Effector memory CD8-positive, alpha-beta T cell (primary cell): ENCODE measurements at regions not wholly inside any gene's neighbourhood (a gene's known extent, or its start where the extent isn't known, plus 50 kb on each side); places are given as distances from the start of the nearest gene placed in this dataset.
"Not testable (repeated sequence)": the region's sequence is repeated elsewhere in the genome, so short reads cannot be mapped to it uniquely, and the experiment has no call there.

ENCODE experiments used
- ATAC-seq: fragments of 150-1000 bp; cut with Tn5 transposase; replicated peaks from 2 replicates; pipeline ENCODE4 v1.10.0; 2021; ENCODE audit warnings: mild to moderate bottlenecking, moderate library complexity
- DNase-seq, 3 experiments: peaks; one replicate each; pipeline ENCODE4 v3.0.0; 2021
- H3K27ac Mint-ChIP-seq, 2 donors: one replicate each; pipeline ENCODE4 v1.8.0; 2022; ENCODE audit warnings: mild to moderate bottlenecking in 2 of 2, mixed read lengths in 2 of 2, moderate library complexity in 2 of 2
- H3K27me3 Mint-ChIP-seq, 2 donors: one replicate each; pipeline ENCODE4 v1.8.0; 2022; ENCODE audit warnings: mixed read lengths in 2 of 2
- H3K36me3 Mint-ChIP-seq: one replicate; pipeline ENCODE4 v1.8.0; 2022; ENCODE audit warnings: mild to moderate bottlenecking, moderate library complexity, mixed read lengths; ENCODE audit not compliant: insufficient read depth
- H3K4me1 Mint-ChIP-seq, 2 donors: one replicate each; pipeline ENCODE4 v1.8.0; 2022; ENCODE audit warnings: low read depth in 2 of 2, mixed read lengths in 2 of 2
- H3K4me3 Mint-ChIP-seq, 2 donors: one replicate each; pipeline ENCODE4 v1.8.0; 2022; ENCODE audit warnings: mild to moderate bottlenecking in 2 of 2, mixed read lengths in 2 of 2, moderate library complexity in 2 of 2
- H3K9me3 Mint-ChIP-seq, 2 donors: one replicate each; pipeline ENCODE4 v1.8.0; 2022; ENCODE audit warnings: mixed read lengths in 2 of 2

GRCh38 chrY:19644889-19645638 is 99.5 kb downstream of the KDM5D start:
- no peaks in the 10 kb centered on the region for H3K9me3 Mint-ChIP-seq
- no peak overlapping the region for H3K4me3 Mint-ChIP-seq
- no peaks in the 10 kb centered on the region for H3K36me3 Mint-ChIP-seq
- no peak overlapping the region for H3K27ac Mint-ChIP-seq
- DNase-seq (no peak), ATAC-seq (no peak)
- H3K27me3 Mint-ChIP-seq = peaks cover 0 to 14% of the 10 kb centered on the region in 2 donors
- H3K4me1 Mint-ChIP-seq = no peaks in the 10 kb centered on the region

GRCh38 chrY:19637651-19638347 is 106.7 kb downstream of the KDM5D start:
- DNase-seq (no peak), ATAC-seq (no peak)
- no peaks in the 10 kb centered on the region for H3K36me3 Mint-ChIP-seq
- H3K4me1 Mint-ChIP-seq = no peaks in the 10 kb centered on the region
- no peaks in the 10 kb centered on the region for H3K27me3 Mint-ChIP-seq
- H3K27ac Mint-ChIP-seq = no peak overlapping the region
- H3K9me3 Mint-ChIP-seq = no peaks in the 10 kb centered on the region
- H3K4me3 Mint-ChIP-seq = no peak overlapping the region

DNA sequence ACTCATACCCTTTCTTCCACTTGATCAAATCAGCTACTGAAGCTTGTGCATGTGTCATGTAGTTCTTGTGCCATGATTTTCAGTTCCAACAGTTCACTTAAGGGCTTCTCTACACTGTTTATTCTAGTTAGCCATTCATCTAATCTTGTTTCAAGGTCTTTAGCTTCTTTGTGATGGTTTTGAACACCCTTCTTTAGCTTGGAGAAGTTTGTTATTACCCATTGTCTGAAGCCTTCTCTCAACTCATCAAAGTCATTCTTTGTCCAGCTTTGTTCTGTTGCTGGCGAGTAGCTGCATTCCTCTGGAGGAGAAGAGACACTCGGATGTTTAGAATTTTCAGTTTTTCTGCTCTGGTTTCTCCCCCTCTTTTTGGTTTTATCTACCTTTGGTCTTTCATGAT is 115.6 kb downstream of the KDM5D start:
- no peaks in the 10 kb centered on the region for H3K4me1 Mint-ChIP-seq
- H3K4me3 Mint-ChIP-seq = no peak overlapping the region
- H3K27me3 Mint-ChIP-seq = peaks cover 0 to 29% of the 10 kb centered on the region in 2 donors
- DNase-seq = no peak
- H3K36me3 Mint-ChIP-seq = no peaks in the 10 kb centered on the region
- no peak overlapping the region for H3K27ac Mint-ChIP-seq
- no peak for ATAC-seq
- H3K9me3 Mint-ChIP-seq = no peaks in the 10 kb centered on the region

- H3K27ac Mint-ChIP-seq = no peak overlapping the region
- no peaks in the 10 kb centered on the region for H3K9me3 Mint-ChIP-seq
- H3K4me3 Mint-ChIP-seq = no peak overlapping the region
Observed at GRCh38 chrY:19622392-19622791, 122.1 kb downstream of the KDM5D start.

GRCh38 chrY:19621756-19622155 is 122.8 kb downstream of the KDM5D start:
- Mint-ChIP-seq H3K27ac (no peak overlapping the region), H3K27me3 (peaks cover 0 to 15% of the 10 kb centered on the region in 2 donors), H3K9me3 (no peaks in the 10 kb centered on the region), H3K4me3 (no peak overlapping the region), H3K36me3 (no peaks in the 10 kb centered on the region), H3K4me1 (no peaks in the 10 kb centered on the region)
- no peak for ATAC-seq
- no peak for DNase-seq

More at GRCh38 chrY:19622392-19622791, 122.1 kb downstream of the KDM5D start:
- Mint-ChIP-seq H3K27me3 (peaks cover 0 to 21% of the 10 kb centered on the region in 2 donors), H3K4me1 (no peaks in the 10 kb centered on the region), H3K36me3 (no peaks in the 10 kb centered on the region)
- ATAC-seq = no peak
- DNase-seq = no peak

- DNase-seq = no peak
- no peak for ATAC-seq
- Mint-ChIP-seq H3K4me3 (no peak overlapping the region), H3K27me3 (no peaks in the 10 kb centered on the region), H3K9me3 (no peaks in the 10 kb centered on the region), H3K27ac (no peak overlapping the region), H3K4me1 (no peaks in the 10 kb centered on the region), H3K36me3 (peaks cover 8% of the 10 kb centered on the region)
Observed at GRCh38 chrY:19601113-19601512, 143.4 kb downstream of the KDM5D start.

DNA sequence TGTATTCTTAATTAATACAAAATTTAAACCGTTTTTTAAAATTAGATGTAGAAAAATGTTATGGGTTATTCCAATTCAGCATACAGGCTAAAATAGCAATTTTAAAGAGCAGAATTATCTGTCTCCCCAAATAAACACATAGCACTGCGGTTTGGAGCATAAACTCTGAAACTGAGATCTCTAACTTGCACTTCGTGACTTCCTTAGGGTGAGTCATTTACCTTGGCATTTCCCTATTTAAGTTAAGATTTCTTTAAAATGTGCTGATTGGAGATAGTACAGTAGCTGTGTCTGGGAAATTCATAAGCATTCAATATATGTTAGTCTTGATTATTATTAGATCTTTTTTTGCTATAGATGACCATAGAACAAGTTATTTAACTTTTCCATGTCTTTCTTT is 143.8 kb downstream of the KDM5D start:
- DNase-seq (no peak), ATAC-seq (no peak)
- Mint-ChIP-seq H3K27ac (no peak overlapping the region), H3K27me3 (no peaks in the 10 kb centered on the region), H3K4me3 (no peak overlapping the region), H3K36me3 (peaks cover 10% of the 10 kb centered on the region), H3K9me3 (no peaks in the 10 kb centered on the region), H3K4me1 (no peaks in the 10 kb centered on the region)

DNA sequence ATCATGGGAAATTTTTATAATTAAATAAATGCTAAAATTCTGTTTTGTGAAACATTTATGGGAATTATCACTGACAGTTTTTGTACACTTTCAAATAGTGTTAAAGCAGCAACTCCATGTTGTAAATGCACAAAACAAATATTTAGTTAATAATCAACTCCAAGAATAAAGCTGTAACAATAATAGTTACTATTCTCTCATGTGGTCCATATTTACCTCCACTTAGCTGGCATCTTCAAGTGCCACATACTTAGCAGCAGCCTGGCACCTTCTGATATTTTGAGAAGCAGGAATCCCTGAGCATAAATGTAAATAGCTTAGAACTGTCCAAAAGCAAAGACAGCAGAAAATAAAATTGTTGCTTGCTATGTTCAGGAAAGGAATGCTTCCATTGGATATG is 154.3 kb downstream of the KDM5D start:
- no peak for ATAC-seq
- peaks cover 36% of the 10 kb centered on the region for H3K36me3 Mint-ChIP-seq
- peaks cover 0 to 20% of the 10 kb centered on the region in 2 donors for H3K4me1 Mint-ChIP-seq
- H3K27me3 Mint-ChIP-seq = no peaks in the 10 kb centered on the region
- H3K9me3 Mint-ChIP-seq = no peaks in the 10 kb centered on the region
- no peak overlapping the region for H3K27ac Mint-ChIP-seq
- H3K4me3 Mint-ChIP-seq = no peak overlapping the region
- no peak for DNase-seq

DNA sequence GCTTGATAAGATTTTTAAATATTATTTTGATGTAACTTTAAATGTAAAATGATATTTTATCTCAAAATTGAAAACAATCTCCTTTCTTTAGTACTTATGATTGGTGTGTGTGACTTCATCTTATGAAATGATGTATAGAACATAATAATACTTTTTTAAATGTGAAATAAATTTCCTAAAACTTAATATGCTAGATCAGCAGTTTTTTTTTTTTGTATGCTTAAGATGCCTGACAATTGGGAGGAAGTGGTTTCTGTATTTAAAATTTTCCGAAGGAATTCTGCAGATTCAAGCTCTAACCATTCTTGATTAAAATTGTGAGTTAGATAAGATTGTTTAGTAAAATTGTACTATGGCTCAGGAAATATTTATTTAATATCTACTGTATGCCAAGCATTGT is 154.9 kb downstream of the KDM5D start:
- Mint-ChIP-seq H3K9me3 (no peaks in the 10 kb centered on the region), H3K27me3 (no peaks in the 10 kb centered on the region), H3K27ac (no peak overlapping the region), H3K4me1 (peaks cover 4 to 25% of the 10 kb centered on the region in 2 donors), H3K36me3 (peaks cover 34% of the 10 kb centered on the region), H3K4me3 (no peak overlapping the region)
- DNase-seq (no peak), ATAC-seq (no peak)

DNA sequence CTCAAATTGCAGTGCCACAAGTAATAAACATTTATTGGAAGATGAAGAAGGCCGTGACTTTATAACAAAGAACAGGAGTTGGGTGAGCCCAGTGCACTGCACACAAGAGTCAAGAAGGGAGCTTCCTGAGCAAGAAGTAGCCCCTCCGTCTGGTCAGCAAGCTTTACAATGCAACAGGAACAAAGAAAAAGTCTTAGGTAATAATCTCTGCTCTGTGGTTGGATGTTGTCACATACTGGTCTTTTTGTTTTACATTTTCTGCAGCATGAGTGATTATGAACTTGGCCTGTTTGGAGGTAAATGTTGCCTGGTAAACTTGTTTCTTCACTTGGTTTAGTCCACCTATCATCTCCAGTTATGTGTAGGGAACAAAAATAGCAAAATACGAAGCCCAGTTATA is 157.2 kb downstream of the KDM5D start:
- Mint-ChIP-seq H3K27me3 (no peaks in the 10 kb centered on the region), H3K36me3 (peaks cover 30% of the 10 kb centered on the region), H3K9me3 (no peaks in the 10 kb centered on the region), H3K4me1 (peaks cover 11 to 29% of the 10 kb centered on the region in 2 donors), H3K27ac (no peak overlapping the region), H3K4me3 (no peak overlapping the region)
- no peak for ATAC-seq
- DNase-seq = no peak

DNA sequence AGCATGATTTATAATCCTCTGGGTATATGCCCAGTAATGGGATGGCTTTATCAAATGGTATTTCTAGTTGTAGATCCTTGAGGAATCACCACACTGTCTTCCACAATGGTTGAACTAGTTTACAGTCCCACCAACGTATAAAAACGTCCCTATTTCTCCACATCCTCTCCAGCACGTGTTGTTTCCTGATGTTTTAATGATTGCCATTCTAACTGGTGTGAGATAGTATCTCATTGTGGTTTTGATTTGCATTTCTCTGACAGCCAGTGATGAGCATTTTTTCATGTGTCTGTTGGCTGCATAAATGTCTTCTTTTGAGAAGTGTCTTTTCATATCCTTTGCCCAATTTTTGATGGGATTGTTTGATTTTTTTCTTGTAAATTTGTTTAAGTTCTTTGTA is 163.5 kb downstream of the KDM5D start:
- ATAC-seq, H3K27me3 Mint-ChIP-seq, H3K36me3 Mint-ChIP-seq, H3K9me3 Mint-ChIP-seq, DNase-seq: not testable (repeated sequence)
- H3K4me3 Mint-ChIP-seq = peak overlapping the region; percentile 4 to 60
- peak overlapping the region; percentile 21 to 75 for H3K27ac Mint-ChIP-seq
- H3K4me1 Mint-ChIP-seq = peaks cover 28 to 55% of the 10 kb centered on the region in 2 donors

GRCh38 chrY:19578281-19578874 is 166.1 kb downstream of the KDM5D start:
- H3K36me3 Mint-ChIP-seq = no peaks in the 10 kb centered on the region
- ATAC-seq (no peak), DNase-seq (no peak)
- no peak overlapping the region for H3K4me3 Mint-ChIP-seq
- H3K27me3 Mint-ChIP-seq = no peaks in the 10 kb centered on the region
- H3K9me3 Mint-ChIP-seq = no peaks in the 10 kb centered on the region
- peaks cover 22 to 58% of the 10 kb centered on the region in 2 donors for H3K4me1 Mint-ChIP-seq
- H3K27ac Mint-ChIP-seq = peak overlapping the region in 1 of 2 donors; percentile 77

DNA sequence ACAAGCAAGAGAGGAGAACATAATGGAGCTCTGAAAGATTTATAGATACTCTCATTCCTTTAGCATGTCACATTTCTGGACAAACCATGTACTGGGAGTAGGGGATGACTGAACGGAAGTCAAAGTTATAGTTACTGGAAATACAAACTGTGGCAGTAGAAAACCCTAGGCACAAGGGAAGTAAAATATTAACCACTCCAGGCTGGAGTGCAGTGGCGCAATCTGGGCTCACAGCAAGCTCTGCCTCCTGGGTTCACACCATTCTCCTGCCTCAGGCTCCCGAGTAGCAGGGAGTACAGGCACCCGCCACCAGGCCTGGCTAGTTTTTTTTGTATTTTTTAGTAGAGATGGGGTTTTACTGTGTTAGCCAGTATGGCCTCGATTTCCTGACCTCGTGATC is 167.3 kb downstream of the KDM5D start:
- no peaks in the 10 kb centered on the region for H3K27me3 Mint-ChIP-seq
- DNase-seq (no peak), ATAC-seq (no peak)
- peaks cover 24 to 65% of the 10 kb centered on the region in 2 donors for H3K4me1 Mint-ChIP-seq
- H3K27ac Mint-ChIP-seq = peak overlapping the region in 1 of 2 donors; percentile 17
- no peak overlapping the region for H3K4me3 Mint-ChIP-seq
- no peaks in the 10 kb centered on the region for H3K9me3 Mint-ChIP-seq
- H3K36me3 Mint-ChIP-seq = no peaks in the 10 kb centered on the region

DNA sequence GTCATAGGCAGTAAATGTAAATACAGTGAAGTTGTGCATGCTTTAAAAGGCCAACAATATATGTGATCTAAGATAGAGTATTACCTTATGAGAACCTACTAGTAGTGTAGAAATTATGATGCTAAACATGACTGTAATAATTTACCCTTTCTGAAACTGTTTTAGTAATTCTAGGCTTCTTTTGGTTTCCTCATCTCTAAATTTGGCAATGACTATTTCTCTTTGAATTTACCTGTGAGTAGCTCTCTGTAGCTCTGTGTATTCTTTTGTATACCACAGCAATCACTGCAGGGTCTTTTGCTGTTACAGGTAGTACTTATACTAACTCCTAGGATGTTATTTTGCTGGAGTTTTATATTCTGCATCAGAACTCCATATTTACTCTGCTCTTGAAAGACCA is 169.6 kb downstream of the KDM5D start:
- Mint-ChIP-seq H3K27me3 (no peaks in the 10 kb centered on the region), H3K27ac (no peak overlapping the region), H3K4me1 (peaks cover 22 to 72% of the 10 kb centered on the region in 2 donors), H3K4me3 (no peak overlapping the region), H3K36me3 (no peaks in the 10 kb centered on the region), H3K9me3 (no peaks in the 10 kb centered on the region)
- no peak for ATAC-seq
- DNase-seq = no peak
